ENCODE measurements at regions not wholly inside any gene's neighbourhood (a gene's known extent, or its start where the extent isn't known, plus 50 kb on each side); places are given as distances from the start of the nearest gene placed in this dataset.

GRCh38 chr17:73971127-73971526 is 232.4 kb upstream of the RPL38 start:
- H3K9me3 Mint-ChIP-seq = peaks cover 4% of the 10 kb centered on the region
- no peaks in the 10 kb centered on the region for H3K79me2 ChIP-seq (ENCODE audit: low read depth)
- H3K27me3 Mint-ChIP-seq (ENCODE audit: insufficient read depth, low read depth) = peaks cover 20% of the 10 kb centered on the region
- H3K36me3 Mint-ChIP-seq = no peaks in the 10 kb centered on the region
- no peak overlapping the region for H3K27ac Mint-ChIP-seq
- TF ChIP-seq EZH2 (IDR thresholded peaks at IDR 0.05) (no peak), CTCF (IDR thresholded peaks at IDR 0.05) (no peak), EZH2phosphoT487 (IDR thresholded peaks at IDR 0.05) (no peak)
- no peak overlapping the region for H3K4me2 ChIP-seq
- H3K9ac ChIP-seq = no peak overlapping the region
- H4K20me1 ChIP-seq (ENCODE audit: low read depth) = no peaks in the 10 kb centered on the region
- no peak overlapping the region for H3K27ac ChIP-seq
- no peak for DNase-seq (ENCODE audit: low spot score)
- no peaks in the 10 kb centered on the region for H3F3A ChIP-seq (ENCODE audit: low read depth)
- no peaks in the 10 kb centered on the region for H3K9me3 ChIP-seq (ENCODE audit: low read depth)
- H3K27me3 ChIP-seq = no peaks in the 10 kb centered on the region
- peaks cover 9% of the 10 kb centered on the region for H3K4me1 ChIP-seq
- no peaks in the 10 kb centered on the region for H3K36me3 ChIP-seq
- no peak overlapping the region for H2AFZ ChIP-seq (replicated peaks)
- no peak overlapping the region for H3K4me3 Mint-ChIP-seq
- H3K4me3 ChIP-seq = no peak overlapping the region
- H3K4me1 Mint-ChIP-seq = peaks cover 10% of the 10 kb centered on the region

GRCh38 chr17:73972056-73972455 is 231.4 kb upstream of the RPL38 start:
- H4K20me1 ChIP-seq (ENCODE audit: low read depth) = no peaks in the 10 kb centered on the region
- H3K9ac ChIP-seq = no peak overlapping the region
- H3K4me3 ChIP-seq = no peak overlapping the region
- no peak overlapping the region for H2AFZ ChIP-seq (replicated peaks)
- H3K9me3 Mint-ChIP-seq = peaks cover 4% of the 10 kb centered on the region
- peaks cover 20% of the 10 kb centered on the region for H3K27me3 Mint-ChIP-seq (ENCODE audit: insufficient read depth, low read depth)
- H3F3A ChIP-seq (ENCODE audit: low read depth) = no peaks in the 10 kb centered on the region
- H3K27ac Mint-ChIP-seq = no peak overlapping the region
- TF ChIP-seq CTCF (IDR thresholded peaks at IDR 0.05) (no peak), EZH2phosphoT487 (IDR thresholded peaks at IDR 0.05) (no peak), EZH2 (IDR thresholded peaks at IDR 0.05) (no peak)
- no peaks in the 10 kb centered on the region for H3K36me3 Mint-ChIP-seq
- no peaks in the 10 kb centered on the region for H3K79me2 ChIP-seq (ENCODE audit: low read depth)
- DNase-seq (ENCODE audit: low spot score) = no peak
- H3K9me3 ChIP-seq (ENCODE audit: low read depth) = no peaks in the 10 kb centered on the region
- H3K4me2 ChIP-seq = no peak overlapping the region
- H3K36me3 ChIP-seq = no peaks in the 10 kb centered on the region
- peaks cover 11% of the 10 kb centered on the region for H3K4me1 ChIP-seq
- H3K27me3 ChIP-seq = no peaks in the 10 kb centered on the region
- H3K27ac ChIP-seq = no peak overlapping the region
- peaks cover 17% of the 10 kb centered on the region for H3K4me1 Mint-ChIP-seq
- no peak overlapping the region for H3K4me3 Mint-ChIP-seq

- Histone ChIP-seq H3K4me2 (no peak overlapping the region), H3K4me1 (peaks cover 12% of the 10 kb centered on the region), H4K20me1 (ENCODE audit: low read depth) (no peaks in the 10 kb centered on the region), H3K9ac (no peak overlapping the region), H3K27me3 (no peaks in the 10 kb centered on the region), H3K27ac (no peak overlapping the region), H3K4me3 (no peak overlapping the region), H3K79me2 (ENCODE audit: low read depth) (no peaks in the 10 kb centered on the region), H2AFZ (replicated peaks) (no peak overlapping the region), H3K9me3 (ENCODE audit: low read depth) (no peaks in the 10 kb centered on the region), H3F3A (ENCODE audit: low read depth) (no peaks in the 10 kb centered on the region), H3K36me3 (no peaks in the 10 kb centered on the region)
- TF ChIP-seq EZH2 (IDR thresholded peaks at IDR 0.05) (no peak), EZH2phosphoT487 (IDR thresholded peaks at IDR 0.05) (no peak), CTCF (IDR thresholded peaks at IDR 0.05) (no peak)
- Mint-ChIP-seq H3K4me3 (no peak overlapping the region), H3K36me3 (no peaks in the 10 kb centered on the region), H3K4me1 (peaks cover 17% of the 10 kb centered on the region), H3K9me3 (peaks cover 4% of the 10 kb centered on the region), H3K27ac (no peak overlapping the region), H3K27me3 (ENCODE audit: insufficient read depth, low read depth) (peaks cover 16% of the 10 kb centered on the region)
- no peak for DNase-seq (ENCODE audit: low spot score)
Measured at GRCh38 chr17:73972901-73973300, 230.6 kb upstream of the RPL38 start.

Measured in neural progenitor cell (in vitro differentiated cells).